Body of pancreas (tissue), 4 donors: ENCODE measurements at regions not wholly inside any gene's neighbourhood (a gene's known extent, or its start where the extent isn't known, plus 50 kb on each side); places are given as distances from the start of the nearest gene placed in this dataset.

Experiments used
- POLR2A ChIP-seq, 3 donors: fragments of 450-650 bp; IDR thresholded peaks; one replicate each; pipeline ENCODE4 v1.6.1; 2016; ENCODE audit warnings: antibody characterized with exemption in 3 of 3, mild to moderate bottlenecking in 2 of 3
- TF ChIP-seq, protein P1 (sequence below), 7 experiments: fragments of 450-650 bp in 4 of 7; fragments of 200-600 bp in 3 of 7; sonication (generic) in 3 of 7; IDR thresholded peaks; one replicate each; pipeline ENCODE4 v1.5.1; 2016 to 2019; ENCODE audit warnings: antibody characterized with exemption in 7 of 7

DNA sequence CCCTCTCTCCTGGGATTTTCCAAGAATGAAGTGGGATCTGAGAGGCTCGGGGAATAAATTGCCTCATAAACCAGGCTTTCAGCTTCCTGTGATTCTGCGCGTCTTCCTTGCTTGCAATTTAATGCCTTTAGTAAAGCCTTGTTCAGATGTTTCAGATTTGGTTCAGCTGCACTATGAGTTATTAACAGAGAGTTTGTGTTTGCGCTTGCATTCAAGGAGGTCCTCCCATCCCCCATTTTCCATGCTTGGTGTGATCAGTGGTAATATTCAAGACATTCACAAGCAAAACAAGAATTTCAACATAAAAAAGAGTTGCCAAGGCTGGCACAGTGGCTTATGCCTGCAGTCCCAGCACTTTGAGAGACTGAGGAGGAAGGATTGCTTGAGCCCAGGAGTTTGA is 1068.9 kb downstream of the TYW1 start:
- TF ChIP-seq, protein P1, sequence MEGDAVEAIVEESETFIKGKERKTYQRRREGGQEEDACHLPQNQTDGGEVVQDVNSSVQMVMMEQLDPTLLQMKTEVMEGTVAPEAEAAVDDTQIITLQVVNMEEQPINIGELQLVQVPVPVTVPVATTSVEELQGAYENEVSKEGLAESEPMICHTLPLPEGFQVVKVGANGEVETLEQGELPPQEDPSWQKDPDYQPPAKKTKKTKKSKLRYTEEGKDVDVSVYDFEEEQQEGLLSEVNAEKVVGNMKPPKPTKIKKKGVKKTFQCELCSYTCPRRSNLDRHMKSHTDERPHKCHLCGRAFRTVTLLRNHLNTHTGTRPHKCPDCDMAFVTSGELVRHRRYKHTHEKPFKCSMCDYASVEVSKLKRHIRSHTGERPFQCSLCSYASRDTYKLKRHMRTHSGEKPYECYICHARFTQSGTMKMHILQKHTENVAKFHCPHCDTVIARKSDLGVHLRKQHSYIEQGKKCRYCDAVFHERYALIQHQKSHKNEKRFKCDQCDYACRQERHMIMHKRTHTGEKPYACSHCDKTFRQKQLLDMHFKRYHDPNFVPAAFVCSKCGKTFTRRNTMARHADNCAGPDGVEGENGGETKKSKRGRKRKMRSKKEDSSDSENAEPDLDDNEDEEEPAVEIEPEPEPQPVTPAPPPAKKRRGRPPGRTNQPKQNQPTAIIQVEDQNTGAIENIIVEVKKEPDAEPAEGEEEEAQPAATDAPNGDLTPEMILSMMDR (IDR thresholded peaks at IDR 0.05), result no peak
- no peak for TF ChIP-seq POLR2A (IDR thresholded peaks at IDR 0.05)
